ENCODE measurements at regions not wholly inside any gene's neighbourhood (a gene's known extent, or its start where the extent isn't known, plus 50 kb on each side); places are given as distances from the start of the nearest gene placed in this dataset.

- H3K27ac ChIP-seq, result no peak overlapping the region
- no peaks in the 10 kb centered on the region for H3K9me3 ChIP-seq
- no peak overlapping the region for H3K4me3 ChIP-seq
- WGBS, result 69% methylated on average over 2 of the region's 2 CpGs
- H3K4me1 ChIP-seq, result peaks cover 15% of the 10 kb centered on the region
- TF ChIP-seq POLR2A (IDR thresholded peaks at IDR 0.05), result no peak
- no peak for TF ChIP-seq EP300 (IDR thresholded peaks at IDR 0.05)
- TF ChIP-seq POLR2AphosphoS5 (IDR thresholded peaks at IDR 0.05), result no peak
- no peak for TF ChIP-seq CTCF (IDR thresholded peaks at IDR 0.05)
- no peaks in the 10 kb centered on the region for H3K36me3 ChIP-seq
- no peaks in the 10 kb centered on the region for H3K27me3 ChIP-seq
- no peak for DNase-seq (ENCODE audit: low spot score in 2 of 2)
Observed at GRCh38 chr6:17038316-17038715, 63.5 kb upstream of the STMND1 start.

- Histone ChIP-seq H3K4me1 (peaks cover 5% of the 10 kb centered on the region), H3K36me3 (no peaks in the 10 kb centered on the region), H3K27me3 (no peaks in the 10 kb centered on the region), H3K4me3 (no peak overlapping the region), H3K27ac (no peak overlapping the region), H3K9me3 (no peaks in the 10 kb centered on the region)
- TF ChIP-seq POLR2A (IDR thresholded peaks at IDR 0.05) (no peak), CTCF (IDR thresholded peaks at IDR 0.05) (no peak), POLR2AphosphoS5 (IDR thresholded peaks at IDR 0.05) (no peak), EP300 (IDR thresholded peaks at IDR 0.05) (no peak)
- DNase-seq (ENCODE audit: low spot score in 2 of 2), result no peak
- 90% methylated on average over 5 of the region's 5 CpGs for WGBS
Observed at GRCh38 chr6:17036065-17036393, 65.8 kb upstream of the STMND1 start.

- Histone ChIP-seq H3K36me3 (no peaks in the 10 kb centered on the region), H3K27me3 (no peaks in the 10 kb centered on the region), H3K4me3 (no peak overlapping the region), H3K4me1 (peaks cover 5% of the 10 kb centered on the region), H3K9me3 (no peaks in the 10 kb centered on the region), H3K27ac (no peak overlapping the region)
- no peak for TF ChIP-seq EP300 (IDR thresholded peaks at IDR 0.05)
- no peak for TF ChIP-seq POLR2A (IDR thresholded peaks at IDR 0.05)
- no peak for TF ChIP-seq CTCF (IDR thresholded peaks at IDR 0.05)
- TF ChIP-seq POLR2AphosphoS5 (IDR thresholded peaks at IDR 0.05), result no peak
- 89% methylated on average over 8 of the region's 8 CpGs for WGBS
- no peak for DNase-seq (ENCODE audit: low spot score in 2 of 2)
Observed at GRCh38 chr6:17035257-17036064, 66.4 kb upstream of the STMND1 start.

GRCh38 chr6:17033746-17034145, 68.1 kb upstream of the STMND1 start:
- no peaks in the 10 kb centered on the region for H3K36me3 ChIP-seq
- H3K4me1 ChIP-seq, result peaks cover 5% of the 10 kb centered on the region
- no peak overlapping the region for H3K27ac ChIP-seq
- TF ChIP-seq EP300 (IDR thresholded peaks at IDR 0.05) (no peak), POLR2AphosphoS5 (IDR thresholded peaks at IDR 0.05) (no peak), POLR2A (IDR thresholded peaks at IDR 0.05) (no peak), CTCF (IDR thresholded peaks at IDR 0.05) (no peak)
- no peak for DNase-seq (ENCODE audit: low spot score in 2 of 2)
- no peak overlapping the region for H3K4me3 ChIP-seq
- H3K9me3 ChIP-seq, result no peaks in the 10 kb centered on the region
- 63% methylated on average over 4 of the region's 4 CpGs for WGBS
- H3K27me3 ChIP-seq, result no peaks in the 10 kb centered on the region

- TF ChIP-seq POLR2A (IDR thresholded peaks at IDR 0.05) (no peak), POLR2AphosphoS5 (IDR thresholded peaks at IDR 0.05) (peak in 2 of 3 donors; percentile 17 to 32)
- H3K4me1 ChIP-seq, result peaks cover 5% of the 10 kb centered on the region
- WGBS, result 23% methylated on average over 12 of the region's 12 CpGs
- H3K36me3 ChIP-seq, result no peaks in the 10 kb centered on the region
- no peaks in the 10 kb centered on the region for H3K9me3 ChIP-seq
- no peak overlapping the region for H3K4me3 ChIP-seq
- H3K27me3 ChIP-seq, result no peaks in the 10 kb centered on the region
- peak; percentile 82 to 88 for DNase-seq (ENCODE audit: low spot score in 2 of 2)
- peak overlapping the region; percentile 50 for H3K27ac ChIP-seq
Observed at GRCh38 chr6:17032988-17033634, 68.7 kb upstream of the STMND1 start.

Data from suprapubic skin (tissue), 4 donors.